ENCODE measurements at regions not wholly inside any gene's neighbourhood (a gene's known extent, or its start where the extent isn't known, plus 50 kb on each side); places are given as distances from the start of the nearest gene placed in this dataset.

DNA sequence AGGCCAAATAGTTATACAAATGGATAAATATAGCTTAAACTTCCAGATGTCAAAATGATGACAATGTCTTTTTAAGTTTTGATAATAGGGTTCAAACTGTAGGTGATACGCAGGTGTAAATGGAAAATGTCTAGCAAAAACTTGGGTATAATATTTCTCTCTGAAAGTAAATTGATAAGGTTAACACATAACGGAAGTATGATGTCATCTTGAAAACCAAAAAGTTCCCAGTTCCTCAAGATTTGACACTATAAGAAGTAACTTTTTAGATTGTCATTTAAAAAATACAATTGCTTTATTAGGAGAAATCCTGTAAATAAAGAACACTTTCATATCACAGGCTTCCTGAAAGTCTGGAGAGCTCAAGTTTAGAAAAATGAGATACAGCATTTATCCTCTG, 483.4 kb downstream of the FRK start:
- TF ChIP-seq, protein P1, sequence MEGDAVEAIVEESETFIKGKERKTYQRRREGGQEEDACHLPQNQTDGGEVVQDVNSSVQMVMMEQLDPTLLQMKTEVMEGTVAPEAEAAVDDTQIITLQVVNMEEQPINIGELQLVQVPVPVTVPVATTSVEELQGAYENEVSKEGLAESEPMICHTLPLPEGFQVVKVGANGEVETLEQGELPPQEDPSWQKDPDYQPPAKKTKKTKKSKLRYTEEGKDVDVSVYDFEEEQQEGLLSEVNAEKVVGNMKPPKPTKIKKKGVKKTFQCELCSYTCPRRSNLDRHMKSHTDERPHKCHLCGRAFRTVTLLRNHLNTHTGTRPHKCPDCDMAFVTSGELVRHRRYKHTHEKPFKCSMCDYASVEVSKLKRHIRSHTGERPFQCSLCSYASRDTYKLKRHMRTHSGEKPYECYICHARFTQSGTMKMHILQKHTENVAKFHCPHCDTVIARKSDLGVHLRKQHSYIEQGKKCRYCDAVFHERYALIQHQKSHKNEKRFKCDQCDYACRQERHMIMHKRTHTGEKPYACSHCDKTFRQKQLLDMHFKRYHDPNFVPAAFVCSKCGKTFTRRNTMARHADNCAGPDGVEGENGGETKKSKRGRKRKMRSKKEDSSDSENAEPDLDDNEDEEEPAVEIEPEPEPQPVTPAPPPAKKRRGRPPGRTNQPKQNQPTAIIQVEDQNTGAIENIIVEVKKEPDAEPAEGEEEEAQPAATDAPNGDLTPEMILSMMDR (IDR thresholded peaks at IDR 0.05; ENCODE audit: low read depth, low read length), result no peak
- DNase-seq, result no peak
- no peaks in the 10 kb centered on the region for H3K27me3 ChIP-seq
- H3K9me3 ChIP-seq, result no peaks in the 10 kb centered on the region
- no peaks in the 10 kb centered on the region for H3K36me3 ChIP-seq
- H3K4me3 ChIP-seq (ENCODE audit: low read depth, low read length), result no peak overlapping the region
- H3K4me1 ChIP-seq, result no peaks in the 10 kb centered on the region

DNA sequence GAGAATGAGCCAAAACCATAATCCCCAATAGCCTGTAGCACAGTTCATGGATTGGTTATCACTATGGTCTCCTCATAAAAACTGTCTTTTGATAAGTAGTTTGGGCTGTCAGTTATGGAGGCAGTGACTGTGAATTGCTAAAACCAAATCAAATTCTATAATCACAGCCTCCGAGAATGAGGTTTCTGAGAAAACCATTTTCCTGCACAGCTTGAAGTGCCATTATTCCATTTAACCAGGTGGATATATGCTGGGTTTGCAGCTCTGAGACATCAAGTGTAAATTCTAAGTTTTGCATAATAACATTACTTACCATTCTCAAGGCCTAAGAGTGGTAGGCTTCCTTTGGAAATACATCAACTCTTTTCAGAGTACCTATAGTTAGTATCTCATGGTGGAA, 485.4 kb downstream of the FRK start:
- Histone ChIP-seq H3K36me3 (no peaks in the 10 kb centered on the region), H3K27me3 (no peaks in the 10 kb centered on the region), H3K4me1 (no peaks in the 10 kb centered on the region), H3K9me3 (no peaks in the 10 kb centered on the region), H3K4me3 (ENCODE audit: low read depth, low read length) (no peak overlapping the region)
- TF ChIP-seq, protein P1 (IDR thresholded peaks at IDR 0.05; ENCODE audit: low read depth, low read length), result no peak
- DNase-seq, result no peak

DNA sequence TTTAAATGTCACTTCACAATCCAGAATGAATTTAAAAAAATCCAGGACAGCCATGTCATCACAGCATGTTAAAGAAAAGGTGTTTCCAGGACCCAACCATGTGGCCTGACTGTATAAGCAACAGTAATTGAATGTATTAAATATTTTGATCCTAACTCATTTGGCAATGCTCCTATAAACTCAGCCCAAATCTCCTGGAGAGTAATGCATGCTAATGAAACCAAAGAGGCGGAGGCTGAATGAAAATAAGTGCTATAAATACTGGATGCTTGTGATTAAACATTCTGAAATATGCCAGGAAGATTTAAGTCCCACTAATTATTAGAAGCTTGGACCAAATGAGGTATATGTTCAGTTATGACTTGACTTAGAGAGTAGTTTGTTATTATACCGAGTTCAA, 486.8 kb downstream of the FRK start:
- no peaks in the 10 kb centered on the region for H3K4me1 ChIP-seq

DNA sequence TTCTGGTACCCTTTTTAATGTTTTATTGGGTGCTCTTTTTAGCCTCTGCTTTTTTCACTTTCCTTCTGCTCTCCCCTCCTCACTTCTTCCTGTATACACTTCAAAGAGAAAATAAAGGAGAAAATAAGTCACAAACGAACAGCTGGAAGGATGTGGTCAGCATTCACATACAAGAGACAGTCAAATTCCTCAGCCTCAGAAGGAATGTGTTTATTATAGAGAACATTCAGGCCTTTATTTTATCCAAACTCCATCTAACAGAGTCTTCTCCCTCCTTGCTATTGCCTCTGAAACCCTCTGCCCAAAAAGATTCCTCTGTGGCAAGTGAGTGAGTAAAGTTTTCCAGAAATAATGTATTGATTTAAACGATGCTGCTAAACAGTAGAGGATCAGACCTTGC, 490.4 kb downstream of the FRK start:
- H3K4me1 ChIP-seq, result no peaks in the 10 kb centered on the region
- H3K9me3 ChIP-seq, result no peaks in the 10 kb centered on the region; the same call in 1 of the 2 replicates
- H3K4me3 ChIP-seq (ENCODE audit: low read depth, low read length), result no peak overlapping the region
- no peak for DNase-seq
- no peaks in the 10 kb centered on the region for H3K36me3 ChIP-seq
- TF ChIP-seq, protein P1 (IDR thresholded peaks at IDR 0.05; ENCODE audit: low read depth, low read length), result no peak
- H3K27me3 ChIP-seq, result no peaks in the 10 kb centered on the region

More for the DNA sequence above, 486.8 kb downstream of the FRK start:
- Histone ChIP-seq H3K27me3 (no peaks in the 10 kb centered on the region), H3K36me3 (no peaks in the 10 kb centered on the region), H3K9me3 (no peaks in the 10 kb centered on the region; the same call in 1 of the 2 replicates), H3K4me3 (ENCODE audit: low read depth, low read length) (no peak overlapping the region)
- no peak for DNase-seq
- TF ChIP-seq, protein P1 (IDR thresholded peaks at IDR 0.05; ENCODE audit: low read depth, low read length), result no peak

DNA sequence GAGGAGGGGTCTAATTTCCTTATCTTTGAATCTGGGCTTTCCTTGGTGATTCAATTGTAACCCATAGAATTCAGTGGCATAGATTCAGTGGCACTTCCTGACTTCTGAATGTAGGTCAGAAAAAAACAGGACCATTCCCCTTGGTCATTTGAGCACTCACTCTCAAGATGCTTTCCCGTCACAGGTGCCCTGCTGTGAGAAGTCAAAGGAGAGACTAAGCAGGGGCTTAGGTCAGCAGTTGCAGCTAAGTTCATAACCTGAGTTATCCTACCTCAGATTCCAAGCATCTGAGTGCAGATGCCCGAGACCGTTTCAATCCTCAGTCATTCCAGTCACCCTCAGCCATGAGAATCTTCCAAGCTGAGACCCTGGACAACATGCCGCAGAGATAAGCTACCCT, 506.6 kb downstream of the FRK start:
- no peak overlapping the region for H3K4me3 ChIP-seq (ENCODE audit: low read depth, low read length)
- no peaks in the 10 kb centered on the region for H3K9me3 ChIP-seq
- no peak for DNase-seq
- peaks cover 6% of the 10 kb centered on the region; the same call in 1 of the 2 replicates for H3K4me1 ChIP-seq
- H3K36me3 ChIP-seq, result no peaks in the 10 kb centered on the region
- TF ChIP-seq, protein P1 (IDR thresholded peaks at IDR 0.05; ENCODE audit: low read depth, low read length), result no peak
- no peaks in the 10 kb centered on the region for H3K27me3 ChIP-seq

DNA sequence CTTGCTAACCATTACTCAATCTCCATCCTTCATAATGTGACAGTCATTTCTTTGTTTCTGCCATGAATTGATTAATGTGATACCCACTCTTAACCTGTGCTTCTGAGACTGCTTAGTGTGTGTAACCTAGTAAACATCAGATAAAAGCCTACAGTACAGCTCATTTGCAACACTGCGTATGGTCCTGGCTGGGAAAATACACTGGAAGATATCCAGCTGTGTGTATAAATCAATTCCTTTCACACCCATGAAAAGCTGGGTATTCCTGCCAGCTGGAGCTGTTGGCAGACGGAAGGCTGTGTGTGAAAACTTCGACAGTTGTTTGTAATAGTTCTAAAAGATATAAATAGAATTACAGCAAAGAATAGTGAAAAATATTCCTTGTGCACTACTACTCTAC, 509.2 kb downstream of the FRK start:
- Histone ChIP-seq H3K4me1 (peaks cover 6% of the 10 kb centered on the region; the same call in 1 of the 2 replicates), H3K9me3 (no peaks in the 10 kb centered on the region), H3K4me3 (ENCODE audit: low read depth, low read length) (no peak overlapping the region), H3K27me3 (no peaks in the 10 kb centered on the region), H3K36me3 (no peaks in the 10 kb centered on the region)
- DNase-seq, result peak; percentile 24
- TF ChIP-seq, protein P1 (IDR thresholded peaks at IDR 0.05; ENCODE audit: low read depth, low read length), result no peak
